GM21619 (cell line): ENCODE measurements at regions not wholly inside any gene's neighbourhood (a gene's known extent, or its start where the extent isn't known, plus 50 kb on each side); places are given as distances from the start of the nearest gene placed in this dataset.
"Not testable (repeated sequence)": the region's sequence is repeated elsewhere in the genome, so short reads cannot be mapped to it uniquely, and the experiment has no call there.

Experiments used
- ATAC-seq: cut with Tn5 transposase; IDR thresholded peaks from one replicate; pipeline ENCODE4 v1.9.1; 2021; ENCODE audit not compliant: unreplicated experiment

DNA sequence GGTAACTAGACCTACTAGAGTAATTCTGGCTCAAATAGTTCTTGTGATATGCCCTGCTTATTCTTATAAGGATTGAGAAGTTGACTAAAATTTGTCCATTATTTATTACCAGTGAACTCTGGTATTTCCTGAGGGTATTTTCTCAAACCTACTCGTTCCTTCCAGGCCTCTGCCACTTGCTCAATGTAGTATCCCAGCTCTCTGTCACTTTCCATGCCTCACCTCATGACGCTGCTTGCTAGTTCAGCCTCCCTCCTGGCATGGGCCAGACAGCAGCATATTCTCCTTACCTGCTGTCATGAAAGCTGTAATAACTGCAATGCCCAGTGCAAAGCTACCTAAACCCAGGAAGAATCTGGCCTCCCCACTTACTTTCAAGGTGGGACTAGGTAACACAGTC is 602.9 kb upstream of the ADAMTS5 start:
- ATAC-seq = no peak

DNA sequence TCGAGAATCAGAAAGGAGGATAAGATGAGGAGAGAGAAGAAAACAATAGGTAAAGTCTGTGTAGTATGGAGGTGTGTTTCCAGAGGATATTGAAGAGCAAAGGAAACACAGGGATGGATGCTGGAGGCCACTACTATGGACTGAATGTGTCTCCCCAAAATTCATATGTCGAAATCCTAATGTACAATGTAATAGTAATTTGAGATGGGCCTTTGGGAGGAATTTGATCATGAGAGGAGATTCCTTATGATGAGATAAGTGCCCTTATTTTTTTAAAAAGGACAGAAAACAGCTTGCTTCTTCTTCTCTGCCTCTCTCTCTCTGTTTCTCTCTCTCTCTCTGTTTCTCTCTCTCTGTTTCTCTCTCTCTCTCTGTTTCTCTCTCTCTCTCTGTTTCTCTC is 602.2 kb upstream of the ADAMTS5 start:
- no peak for ATAC-seq

DNA sequence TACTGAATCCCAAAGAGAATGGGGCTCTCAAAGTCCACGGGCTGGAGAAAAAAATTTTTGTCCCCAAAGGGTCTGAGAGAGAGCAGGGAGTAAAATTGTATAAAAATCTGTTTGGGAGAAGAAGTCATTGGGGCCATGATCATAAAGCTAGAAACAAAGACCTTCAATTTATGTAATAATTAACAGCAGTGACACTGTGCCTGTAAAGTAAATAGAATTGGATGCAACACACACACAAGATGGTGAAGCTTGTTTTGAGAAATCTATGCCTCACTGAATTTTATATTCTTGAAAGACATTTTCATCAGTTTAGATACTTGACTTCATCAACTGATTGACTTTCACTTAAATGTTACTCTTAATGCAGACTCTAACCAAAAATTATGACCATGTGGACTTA is 600.5 kb upstream of the ADAMTS5 start:
- ATAC-seq = no peak

DNA sequence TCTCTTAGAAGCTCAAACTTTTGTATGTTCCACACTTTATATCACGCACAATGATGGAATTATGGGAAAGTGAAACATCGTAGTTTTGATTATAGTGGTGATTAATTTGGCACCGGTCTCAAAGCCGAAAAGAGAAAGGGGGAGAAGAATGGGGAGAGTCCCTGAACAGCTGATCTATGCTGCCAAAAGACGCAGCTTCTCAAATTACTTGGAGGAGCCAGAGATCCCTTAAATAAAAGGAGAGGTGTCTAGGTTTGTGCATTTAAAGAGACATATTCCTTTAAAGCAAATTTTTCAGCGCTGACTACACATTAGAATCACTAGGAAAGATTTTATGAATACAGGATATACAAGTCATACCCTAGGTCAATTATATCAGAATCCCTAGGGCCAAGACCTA is 599.6 kb upstream of the ADAMTS5 start:
- ATAC-seq = no peak

DNA sequence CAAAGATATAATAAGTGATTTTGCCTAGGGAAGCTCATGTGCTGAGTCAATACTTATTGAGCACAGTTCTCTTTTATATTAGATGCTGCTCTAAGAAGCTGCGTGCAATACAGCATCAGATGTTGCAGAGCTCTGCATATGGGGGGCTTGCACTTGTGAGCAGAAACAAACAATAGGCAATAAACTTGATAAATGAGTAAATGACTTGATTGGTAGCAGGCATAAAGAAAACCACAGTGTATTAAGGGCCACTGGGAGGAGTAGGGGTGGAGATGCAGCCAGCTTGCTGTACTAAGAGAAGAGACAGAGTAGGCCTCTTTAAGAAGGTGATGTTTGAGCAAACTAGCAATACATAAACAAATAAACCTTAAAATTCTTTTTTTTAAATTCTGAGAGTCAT is 598.5 kb upstream of the ADAMTS5 start:
- ATAC-seq = no peak

DNA sequence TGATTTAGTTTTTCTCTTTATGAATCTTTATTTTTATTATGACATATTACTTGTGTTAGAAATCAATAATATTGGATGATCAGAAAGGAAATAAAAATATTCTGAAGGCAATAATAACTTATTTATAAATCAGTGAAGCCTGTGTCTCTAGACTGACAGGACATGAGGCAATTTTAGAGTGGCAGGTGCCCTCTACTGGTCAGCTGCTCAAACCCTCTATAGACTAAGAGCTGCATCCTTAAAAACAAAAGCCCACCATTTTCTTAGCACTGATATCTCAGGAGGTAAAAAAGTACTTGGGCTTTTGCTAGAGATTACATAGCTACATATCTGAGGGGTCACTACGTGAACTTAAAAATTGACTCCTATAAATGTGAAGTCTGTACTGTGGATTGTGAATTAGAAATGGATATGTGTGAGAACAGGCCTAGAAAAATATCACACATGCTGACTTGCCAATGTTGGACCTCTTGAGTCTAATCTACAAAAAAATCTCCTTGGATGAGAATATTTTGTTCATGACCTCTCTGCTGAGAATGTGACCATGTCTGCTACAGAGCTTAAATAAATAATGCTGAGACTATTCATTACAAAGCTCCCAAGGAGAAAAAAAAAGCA is 597.9 kb upstream of the ADAMTS5 start:
- no peak for ATAC-seq

DNA sequence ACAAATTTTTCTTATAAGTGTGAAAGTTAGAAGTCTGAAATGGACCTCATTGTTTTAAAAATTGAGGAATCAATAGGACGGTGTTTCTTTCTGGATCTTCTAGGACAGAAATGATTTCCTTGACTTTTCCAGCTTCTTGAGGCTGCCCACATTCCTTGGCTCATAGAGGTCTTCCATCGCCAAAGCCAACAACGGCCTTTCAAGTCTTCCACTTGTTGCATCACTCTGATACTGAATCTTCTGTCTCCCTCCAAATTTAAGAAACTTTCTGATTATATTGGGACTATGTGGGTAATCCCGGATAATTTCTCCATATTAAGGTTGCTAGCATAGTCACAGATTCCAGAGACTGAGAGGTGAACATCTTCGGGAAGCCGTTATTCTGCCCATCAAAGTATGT is 595.4 kb upstream of the ADAMTS5 start:
- no peak for ATAC-seq

DNA sequence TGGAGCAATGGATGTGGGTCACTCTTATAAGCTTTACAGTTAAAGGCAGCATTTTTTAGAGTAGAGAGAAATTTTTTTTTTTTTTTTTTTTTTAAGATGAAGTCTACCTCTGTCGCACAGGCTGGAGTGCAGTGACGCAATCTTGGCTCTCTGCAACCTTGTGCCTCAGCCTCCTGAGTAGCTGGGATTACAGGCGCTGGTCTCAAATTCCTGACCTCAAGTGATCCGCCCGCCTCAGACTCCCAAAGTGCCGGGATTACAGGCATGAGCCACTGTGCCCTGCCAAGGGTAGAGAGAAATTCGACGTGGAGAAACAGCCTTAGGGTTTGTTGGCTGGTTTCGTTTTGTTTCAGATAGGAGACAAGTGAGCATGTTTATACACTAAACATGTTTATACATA is 594.2 kb upstream of the ADAMTS5 start:
- ATAC-seq = no peak

DNA sequence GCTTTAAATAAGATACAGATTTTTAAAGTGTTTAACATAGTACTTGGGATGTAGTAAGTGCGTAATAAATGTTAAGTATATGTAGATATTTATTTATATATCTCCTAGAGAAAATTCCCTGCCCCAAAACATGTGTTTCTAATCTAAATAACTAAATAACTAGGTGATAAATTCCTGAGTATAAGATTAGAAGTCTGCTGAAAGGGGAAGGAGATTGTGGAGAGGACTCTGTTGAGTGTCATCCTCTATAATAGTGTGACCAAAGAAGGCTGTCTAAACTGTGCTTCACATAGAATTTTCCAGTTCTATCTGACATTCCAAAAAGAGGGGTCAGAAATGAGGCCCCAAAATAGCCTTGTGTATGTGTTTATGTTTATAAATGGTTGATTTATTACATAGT is 590.5 kb upstream of the ADAMTS5 start:
- no peak for ATAC-seq

DNA sequence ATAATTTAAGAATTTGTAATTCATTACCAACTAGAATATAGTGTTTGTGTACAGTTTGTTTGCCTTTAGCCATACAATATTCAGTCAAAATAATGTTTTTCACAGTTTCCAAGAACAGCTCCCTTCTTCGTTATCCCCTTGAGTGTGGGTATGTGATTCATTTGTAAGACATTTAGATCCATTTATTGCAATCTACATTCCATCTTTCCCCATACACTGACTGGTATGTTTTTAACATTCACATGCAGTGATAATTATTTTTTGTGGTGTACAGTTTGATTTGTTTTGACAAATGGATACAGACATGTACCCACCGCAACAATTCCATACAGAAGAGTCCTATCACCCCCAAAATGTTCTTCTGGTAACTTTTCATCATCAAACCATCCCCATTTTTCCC is 589.1 kb upstream of the ADAMTS5 start:
- ATAC-seq = no peak

DNA sequence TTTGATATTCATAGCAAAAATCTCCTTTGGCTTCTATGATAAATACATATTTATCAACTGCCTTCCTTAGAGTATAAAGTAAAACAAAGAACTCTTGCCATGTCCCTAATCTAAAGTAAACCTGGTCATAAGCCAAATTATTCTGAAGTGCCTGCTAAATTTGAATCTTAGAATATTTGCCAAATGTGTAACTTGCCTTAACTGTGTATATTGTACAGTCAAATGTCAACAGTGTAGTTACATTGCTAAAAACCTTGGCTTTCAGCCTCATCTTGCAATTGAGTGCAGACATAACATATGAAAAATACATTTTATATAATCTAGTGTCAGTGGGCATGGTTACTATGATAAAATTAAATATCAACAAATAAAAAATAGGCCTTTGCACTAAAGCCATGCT is 583.4 kb upstream of the ADAMTS5 start:
- ATAC-seq = no peak

DNA sequence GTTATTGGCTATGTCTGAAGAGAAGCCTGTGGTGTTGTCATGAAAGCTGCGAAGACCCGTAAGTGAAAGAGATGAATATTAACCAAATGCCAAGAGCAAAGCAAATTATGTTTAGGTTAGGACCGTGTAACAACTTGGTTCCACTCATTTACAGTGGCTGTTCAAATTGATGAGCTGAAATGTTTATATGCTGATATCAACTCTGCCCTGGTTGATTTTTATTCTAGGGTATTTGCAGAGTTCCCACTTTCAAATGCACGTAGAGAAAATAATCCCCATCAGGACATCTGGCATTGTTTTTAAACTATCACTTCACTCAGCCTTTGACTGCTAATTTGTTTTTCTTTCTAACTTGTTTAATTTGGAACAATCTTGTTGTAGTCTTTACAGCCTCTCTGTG is 581.6 kb upstream of the ADAMTS5 start:
- no peak for ATAC-seq

DNA sequence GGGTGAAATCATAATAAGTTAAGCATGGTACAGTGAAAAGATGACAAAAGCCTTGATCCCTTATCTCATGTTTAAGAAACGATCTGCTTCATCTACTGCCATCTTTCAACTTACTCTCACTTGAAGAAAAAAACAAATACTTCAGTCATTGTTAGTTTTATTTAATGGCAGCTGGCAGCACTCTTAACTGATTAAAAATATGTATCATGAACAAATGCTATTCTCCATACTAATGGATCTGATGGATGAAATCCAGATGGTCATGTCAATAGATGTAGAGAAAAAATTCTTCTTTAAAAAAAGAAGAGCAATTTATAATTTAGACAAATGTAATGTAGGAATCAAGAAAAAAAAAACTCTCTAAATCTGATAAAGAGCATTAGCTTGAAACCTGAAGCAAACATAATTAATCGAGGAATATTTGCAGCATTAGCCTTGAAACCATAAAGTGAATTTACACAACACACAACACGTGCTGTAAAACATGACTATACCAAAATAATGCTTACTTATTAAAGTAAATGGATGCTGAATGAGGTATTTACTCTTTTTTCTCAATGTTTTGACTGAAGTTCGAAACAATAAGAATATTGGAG is 579.0 kb upstream of the ADAMTS5 start:
- ATAC-seq = no peak

DNA sequence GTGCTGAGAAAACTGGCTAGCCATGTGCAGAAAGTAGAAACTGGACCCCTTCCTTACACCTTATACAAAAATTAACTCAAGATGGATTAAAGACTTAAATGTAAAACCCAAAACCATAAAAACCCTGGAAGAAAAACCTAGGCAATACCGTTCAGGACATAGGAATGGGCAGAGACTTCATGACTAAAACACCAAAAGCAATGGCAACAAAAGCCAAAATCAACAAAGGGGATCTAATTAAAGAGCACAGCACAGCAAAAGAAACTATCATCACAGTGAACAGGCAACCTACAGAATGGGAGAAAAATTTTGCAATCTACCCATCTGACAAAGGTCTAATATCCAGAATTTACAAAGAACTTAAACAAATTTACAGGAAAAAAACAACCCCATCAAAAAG is 575.2 kb upstream of the ADAMTS5 start:
- ATAC-seq = not testable (repeated sequence)

DNA sequence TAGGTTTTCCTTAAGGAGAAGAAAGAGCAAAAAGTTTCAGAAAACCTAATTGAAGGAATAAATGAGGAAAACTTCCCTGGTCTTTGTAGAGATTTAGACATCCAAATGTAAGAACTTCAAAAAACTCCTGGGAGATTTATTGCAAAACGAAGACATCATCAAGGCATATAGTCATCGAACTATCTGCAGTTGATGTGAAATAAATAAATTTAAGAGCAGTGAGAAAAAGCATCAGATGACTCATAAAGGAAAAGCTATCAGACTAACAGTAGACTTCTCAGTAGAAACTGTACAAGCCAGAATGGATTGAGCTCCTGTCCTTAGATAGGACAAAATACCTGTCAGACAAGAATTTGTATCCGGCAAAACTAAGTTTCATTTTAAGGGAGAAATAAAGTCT is 569.4 kb upstream of the ADAMTS5 start:
- no peak for ATAC-seq

DNA sequence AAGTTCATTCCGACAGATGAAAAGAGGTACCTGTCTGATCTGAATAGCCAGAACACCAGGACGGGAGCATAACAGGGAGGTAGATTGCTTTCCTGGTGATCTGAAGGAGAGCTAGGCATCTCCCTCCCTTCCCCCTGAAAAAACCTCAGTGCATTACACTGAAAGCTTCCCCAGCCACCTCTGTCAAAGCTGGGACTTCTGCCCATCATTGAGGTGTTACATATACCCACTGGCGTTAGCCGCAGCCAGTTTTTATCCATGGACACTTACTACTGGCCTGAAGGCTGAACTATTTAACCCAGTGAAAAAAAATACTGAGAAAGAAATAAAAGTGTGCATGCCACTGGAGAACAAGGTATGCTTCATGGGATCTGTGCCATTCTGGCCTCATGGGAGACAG is 568.3 kb upstream of the ADAMTS5 start:
- no peak for ATAC-seq

DNA sequence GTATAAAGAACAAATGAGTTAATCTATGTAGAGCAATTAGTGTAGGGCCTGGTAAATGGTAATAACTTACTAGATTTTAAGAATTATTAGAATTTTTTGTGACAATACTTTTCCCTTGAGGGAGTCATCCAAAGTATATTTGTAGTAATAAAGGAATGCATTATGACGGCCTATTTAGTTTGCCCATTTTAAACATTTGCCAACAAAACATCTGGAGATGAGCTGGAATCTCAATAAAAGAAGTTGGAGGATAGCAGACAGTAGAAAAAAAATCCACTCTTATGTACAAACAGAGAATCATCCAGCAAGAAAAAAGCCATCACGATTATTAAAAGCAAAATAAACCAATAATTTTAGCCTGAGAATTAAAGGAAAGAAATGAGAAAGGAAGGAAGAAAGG is 567.3 kb upstream of the ADAMTS5 start:
- ATAC-seq = no peak

DNA sequence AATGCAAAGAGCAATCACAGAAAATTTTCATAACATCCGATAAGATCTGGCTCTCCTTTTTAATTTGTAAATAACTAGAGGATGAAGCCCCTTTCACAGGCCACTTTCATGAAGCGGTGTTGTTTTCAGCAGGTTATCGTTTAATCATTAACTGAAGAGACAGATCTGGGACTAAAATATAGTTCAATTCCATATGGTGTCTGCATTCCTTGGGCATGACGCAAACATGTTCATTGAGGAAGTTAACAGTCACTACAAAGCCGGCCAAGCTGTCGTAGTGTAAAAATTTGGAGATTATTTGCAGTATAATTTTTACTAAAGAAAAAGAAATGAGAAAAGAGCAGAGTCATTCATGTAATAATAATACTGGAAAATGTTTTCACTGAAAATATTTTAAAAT is 565.2 kb upstream of the ADAMTS5 start:
- no peak for ATAC-seq

DNA sequence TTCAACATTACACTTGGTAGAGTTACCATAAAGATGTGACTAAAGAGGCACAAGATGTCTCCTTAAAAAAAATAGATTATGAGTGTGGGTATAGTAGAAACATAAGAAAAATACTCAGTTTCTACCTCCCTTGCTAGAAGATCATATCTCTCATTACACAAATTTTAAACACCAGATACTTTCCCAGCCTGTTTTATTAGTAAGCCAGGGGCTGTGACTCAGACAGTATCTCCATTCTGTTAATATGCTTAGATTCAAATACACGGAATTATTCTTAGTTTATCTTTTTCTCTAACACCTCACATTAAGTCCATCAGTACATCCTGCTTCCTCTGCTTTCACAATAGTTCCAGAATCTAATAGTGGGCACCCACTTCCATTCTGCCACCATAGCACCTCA is 561.8 kb upstream of the ADAMTS5 start:
- ATAC-seq = no peak

DNA sequence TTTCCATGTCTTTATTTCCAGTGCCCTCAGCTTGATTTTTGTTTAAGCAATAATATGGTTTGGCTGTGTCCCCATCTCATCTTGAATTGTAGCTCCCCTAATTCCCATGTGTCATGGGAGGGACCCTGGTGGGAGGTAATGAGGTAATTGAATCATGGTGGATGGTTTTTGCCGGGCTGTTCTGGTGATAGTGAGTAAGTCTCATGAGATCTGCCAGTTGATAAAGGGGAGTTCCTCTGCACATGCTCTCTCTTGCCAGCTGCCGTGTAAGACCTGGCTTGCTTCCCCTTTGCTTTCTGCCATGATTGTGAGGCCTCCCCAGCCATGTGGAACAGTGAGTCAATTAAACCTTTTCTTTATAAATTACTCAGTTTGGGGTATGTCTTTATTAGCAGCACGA is 559.6 kb upstream of the ADAMTS5 start:
- ATAC-seq = no peak

DNA sequence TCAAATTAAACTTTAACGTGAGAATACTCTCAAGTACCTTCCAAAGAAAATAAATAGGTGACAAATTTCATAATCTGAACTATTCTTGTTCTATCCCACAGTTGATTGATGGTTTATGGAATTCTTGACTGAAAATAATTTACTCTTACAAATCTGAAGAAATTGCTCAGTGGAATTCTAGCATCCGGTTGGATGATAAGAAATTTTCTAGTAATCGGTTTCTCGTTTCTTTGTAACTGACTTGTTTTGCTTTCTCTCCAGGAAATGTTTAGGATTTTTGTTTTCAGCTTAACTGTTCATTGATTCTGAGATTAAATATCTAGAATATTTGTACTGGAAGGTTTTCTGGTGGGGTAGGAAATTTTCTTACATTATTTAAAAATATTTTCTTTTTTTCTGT is 558.9 kb upstream of the ADAMTS5 start:
- ATAC-seq = no peak

DNA sequence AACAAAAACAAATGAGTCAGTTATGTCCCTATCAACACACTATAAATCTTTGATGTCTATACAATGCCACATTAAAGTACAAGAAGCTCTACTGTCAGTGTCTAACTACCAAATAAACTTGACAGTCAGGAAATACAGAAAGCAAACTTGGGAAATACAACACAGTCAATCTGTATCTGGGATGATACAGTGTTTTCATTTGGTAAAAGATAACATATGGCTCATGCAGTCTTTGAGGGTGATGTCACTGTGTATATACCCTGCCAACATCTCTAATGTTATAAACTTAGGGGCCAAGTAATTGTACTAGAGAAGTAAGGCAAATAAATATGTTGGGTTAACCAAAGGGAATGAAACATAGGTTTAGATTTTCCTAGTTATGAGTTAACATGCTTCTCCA is 552.5 kb upstream of the ADAMTS5 start:
- no peak for ATAC-seq

DNA sequence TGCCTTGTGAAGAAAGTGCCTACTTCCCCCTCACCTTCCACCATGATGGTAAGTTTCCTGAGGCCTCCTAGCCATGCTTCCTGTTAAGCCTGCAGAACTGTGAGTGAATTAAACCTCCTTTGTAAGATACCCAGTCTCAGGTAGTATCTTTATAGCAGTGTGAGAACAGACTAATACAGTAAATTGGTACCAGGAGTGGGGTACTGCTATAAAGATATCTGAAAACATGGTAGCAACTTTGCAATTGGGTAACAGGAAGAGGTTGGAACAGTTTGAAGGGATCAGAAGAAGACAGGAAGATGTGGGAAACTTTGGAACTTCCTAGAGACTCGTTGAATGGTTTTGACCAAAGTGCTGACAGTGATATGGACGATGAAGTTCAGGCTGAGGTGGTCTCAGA is 550.3 kb upstream of the ADAMTS5 start:
- ATAC-seq = not testable (repeated sequence)
